GM12865 (cell line): ENCODE measurements at regions not wholly inside any gene's neighbourhood (a gene's known extent, or its start where the extent isn't known, plus 50 kb on each side); places are given as distances from the start of the nearest gene placed in this dataset.

Experiments
- DNase-seq: peaks from one replicate; pipeline ENCODE4 v3.0.0; 2010; ENCODE audit warnings: low read depth
- H3K4me3 ChIP-seq: 2 replicates; pipeline ENCODE4 v1.5.1; 2011; ENCODE audit warnings: mild to moderate bottlenecking, low read depth, low read length, control low read depth
- CTCF ChIP-seq: IDR thresholded peaks from 2 replicates; pipeline ENCODE4 v1.5.1; 2011; ENCODE audit warnings: low read length, control low read depth, low read depth, inconsistent platforms; ENCODE audit not compliant: insufficient read depth; ENCODE audit errors: missing control alignments

- TF ChIP-seq CTCF: no peak
- DNase-seq: no peak
- no peak overlapping the region for H3K4me3 ChIP-seq
Observed at GRCh38 chr16:18041864-18042834, 294.4 kb downstream of the NPIPA8 start.

- no peak for DNase-seq
- no peak overlapping the region for H3K4me3 ChIP-seq
- no peak for TF ChIP-seq CTCF
Observed at GRCh38 chr16:18039931-18040330, 296.6 kb downstream of the NPIPA8 start.

- DNase-seq: no peak
- TF ChIP-seq CTCF: no peak
- H3K4me3 ChIP-seq: no peak overlapping the region
Observed at GRCh38 chr16:18037051-18037450, 299.5 kb downstream of the NPIPA8 start.

- H3K4me3 ChIP-seq: no peak overlapping the region
- TF ChIP-seq CTCF: no peak
Observed at GRCh38 chr16:18024611-18025010, 311.9 kb downstream of the NPIPA8 start.

GRCh38 chr16:18018376-18018775 is 318.2 kb downstream of the NPIPA8 start:
- DNase-seq: no peak
- no peak for TF ChIP-seq CTCF
- H3K4me3 ChIP-seq: no peak overlapping the region

More at GRCh38 chr16:18024611-18025010, 311.9 kb downstream of the NPIPA8 start:
- DNase-seq: no peak

GRCh38 chr16:18013863-18014262 is 322.7 kb downstream of the NPIPA8 start:
- H3K4me3 ChIP-seq: no peak overlapping the region
- TF ChIP-seq CTCF: no peak
- peak; percentile 36 for DNase-seq
